IMR-90 (cell line): ENCODE measurements at regions not wholly inside any gene's neighbourhood (a gene's known extent, or its start where the extent isn't known, plus 50 kb on each side); places are given as distances from the start of the nearest gene placed in this dataset.

Source experiments
- ATAC-seq: fragments of 200-7000 bp; cut with Tn5 transposase; 2 replicates; pipeline ENCODE4 v1.9.1; 2020; ENCODE audit warnings: low read depth, mild to moderate bottlenecking, moderate library complexity
- BruUV-seq: library from RNA; stranded (reverse); fragments of 400-500 nt; replicated peaks from 2 replicates; lab custom pipeline; 2021; lab: Mats Ljungman, UMichigan
- CTCF ChIA-PET: fragments of 300-600 bp; formaldehyde crosslinking; extraction: SDS; loops from one replicate; lab custom pipeline; 2021; ENCODE audit warnings: antibody characterized with exemption; lab: Yijun Ruan, JAX
- POLR2A ChIA-PET: fragments of 300-600 bp; sonication (Branson Sonifier 250); formaldehyde crosslinking; loops from one replicate; lab custom pipeline; 2022; ENCODE audit warnings: antibody characterized with exemption; ENCODE audit not compliant: unreplicated experiment; lab: Charles Lee
- DNase-seq: peaks from one replicate; pipeline ENCODE4 v3.0.0; 2013
- H2AFZ ChIP-seq: replicated peaks from 2 replicates; pipeline ENCODE3; 2013; ENCODE audit warnings: low read length, mild to moderate bottlenecking; ENCODE audit not compliant: poor library complexity
- H2AK5ac ChIP-seq: 2 replicates; pipeline ENCODE4 v1.6.1; 2013; ENCODE audit warnings: low read depth, low read length, inconsistent platforms
- H2AK9ac ChIP-seq: replicated peaks from 2 replicates; pipeline ENCODE3; 2013; ENCODE audit warnings: mild to moderate bottlenecking, low read depth, low read length, moderate library complexity; ENCODE audit not compliant: poor library complexity
- H2BK120ac ChIP-seq: 2 replicates; pipeline ENCODE4 v1.6.1; 2013; ENCODE audit warnings: low read depth, low read length, inconsistent platforms
- H2BK15ac ChIP-seq: 3 replicates; pipeline ENCODE4 v1.6.1; 2013; ENCODE audit warnings: low read depth, low read length, inconsistent platforms
- H2BK20ac ChIP-seq: 2 replicates; pipeline ENCODE4 v1.6.1; 2013; ENCODE audit warnings: low read depth, mild to moderate bottlenecking, inconsistent platforms, low read length, moderate library complexity
- H2BK5ac ChIP-seq: 2 replicates; pipeline ENCODE4 v1.6.1; 2013; ENCODE audit warnings: mild to moderate bottlenecking, low read depth, low read length, inconsistent platforms; ENCODE audit not compliant: poor library complexity, severe bottlenecking
- H3K14ac ChIP-seq: replicated peaks from 2 replicates; pipeline ENCODE4 v1.6.1; 2013; ENCODE audit warnings: low read depth, low read length, inconsistent platforms
- H3K18ac ChIP-seq: 2 replicates; pipeline ENCODE4 v1.6.1; 2013; ENCODE audit warnings: low read depth, low read length, control low read depth
- H3K23ac ChIP-seq: 2 replicates; pipeline ENCODE4 v1.6.1; 2013; ENCODE audit warnings: low read depth, low read length, inconsistent platforms
- H3K27ac ChIP-seq: 2 replicates; pipeline ENCODE4 v1.5.1; 2013; ENCODE audit warnings: mild to moderate bottlenecking, control low read depth, low read length; ENCODE audit not compliant: insufficient read depth
- H3K27me3 ChIP-seq: 2 replicates; pipeline ENCODE4 v1.6.1; 2013; ENCODE audit warnings: low read length; ENCODE audit not compliant: control insufficient read depth, insufficient read depth
- H3K36me3 ChIP-seq: 2 replicates; pipeline ENCODE4 v1.6.1; 2013; ENCODE audit warnings: low read length, mixed read lengths; ENCODE audit not compliant: control insufficient read depth, insufficient read depth
- H3K4ac ChIP-seq: 2 replicates; pipeline ENCODE4 v1.6.1; 2013; ENCODE audit warnings: low read depth, low read length, inconsistent platforms
- H3K4me1 ChIP-seq: 2 replicates; pipeline ENCODE4 v1.6.1; 2013; ENCODE audit warnings: low read length, mixed read lengths; ENCODE audit not compliant: control insufficient read depth, insufficient read depth
- H3K4me2 ChIP-seq: 2 replicates; pipeline ENCODE4 v1.6.1; 2013; ENCODE audit warnings: low read depth, mild to moderate bottlenecking, control low read depth, low read length, moderate library complexity
- H3K4me3 ChIP-seq: 2 replicates; pipeline ENCODE4 v1.5.1; 2013; ENCODE audit warnings: low read depth, mild to moderate bottlenecking, control low read depth, low read length, moderate library complexity; ENCODE audit not compliant: insufficient read depth
- H3K56ac ChIP-seq: 2 replicates; pipeline ENCODE4 v1.6.1; 2013; ENCODE audit warnings: low read length, inconsistent platforms; ENCODE audit not compliant: insufficient read depth; ENCODE audit errors: extremely low read depth
- H3K79me1 ChIP-seq, 2 experiments: 2 replicates each; pipeline ENCODE4 v1.6.1; 2013; ENCODE audit warnings: low read length in 2 of 2, inconsistent platforms in 1 of 2, low read depth in 1 of 2
- H3K9ac ChIP-seq: 2 replicates; pipeline ENCODE4 v1.6.1; 2013; ENCODE audit warnings: low read depth, low read length, control low read depth
- H3K9me1 ChIP-seq: 2 replicates; pipeline ENCODE4 v1.6.1; 2013; ENCODE audit warnings: low read length, inconsistent platforms; ENCODE audit not compliant: insufficient read depth
- H3K9me3 ChIP-seq: 2 replicates; pipeline ENCODE4 v1.6.1; 2013; ENCODE audit warnings: low read length; ENCODE audit not compliant: control insufficient read depth, insufficient read depth
- H4K20me1 ChIP-seq: 2 replicates; pipeline ENCODE4 v1.6.1; 2013; ENCODE audit warnings: low read length, inconsistent platforms; ENCODE audit not compliant: insufficient read depth
- H4K5ac ChIP-seq: 2 replicates; pipeline ENCODE4 v1.6.1; 2013; ENCODE audit warnings: mild to moderate bottlenecking, low read depth, low read length, control low read depth
- H4K8ac ChIP-seq, 2 experiments: 2 replicates each; pipeline ENCODE4 v1.6.1; 2013; ENCODE audit warnings: low read depth in 2 of 2, low read length in 2 of 2, control low read depth in 1 of 2, inconsistent platforms in 1 of 2
- H4K91ac ChIP-seq: 2 replicates; pipeline ENCODE4 v1.6.1; 2013; ENCODE audit warnings: low read depth, low read length, inconsistent platforms; ENCODE audit not compliant: insufficient read depth
- CEBPB ChIP-seq: IDR thresholded peaks from 2 replicates; pipeline ENCODE4 v1.6.1; 2012; ENCODE audit warnings: low read depth, low read length, improper control_type of control experiment
- ELK1 ChIP-seq: fragments of 150-350 bp; IDR thresholded peaks from 2 replicates; pipeline ENCODE4 v1.6.1; 2016; ENCODE audit warnings: low read depth, mild to moderate bottlenecking, low read length, moderate library complexity, borderline replicate concordance
- MAFK ChIP-seq: IDR thresholded peaks from 2 replicates; pipeline ENCODE4 v1.6.1; 2012; ENCODE audit warnings: low read depth, low read length, improper control_type of control experiment
- MXI1 ChIP-seq: IDR thresholded peaks from 2 replicates; pipeline ENCODE4 v1.6.1; 2012; ENCODE audit warnings: low read depth, mild to moderate bottlenecking, low read length, moderate library complexity, borderline replicate concordance
- NFE2L2 ChIP-seq: fragments of 150-350 bp; IDR thresholded peaks from 2 replicates; pipeline ENCODE4 v1.6.1; 2016; ENCODE audit warnings: low read depth, mild to moderate bottlenecking, low read length
- RAD21 ChIP-seq: IDR thresholded peaks from 2 replicates; pipeline ENCODE4 v1.6.1; 2012; ENCODE audit warnings: low read length, improper control_type of control experiment
- WGBS, 2 experiments: methylation state at CpG; one replicate each; pipeline versions ENCODE4 v1.1.5 to v1.1.7; 2013; ENCODE audit warnings: missing lambda C conversion rate in 2 of 2; ENCODE audit not compliant: insufficient read length in 1 of 2; ENCODE audit errors: extremely low coverage in 2 of 2; 5-methylcytosine and 5-hydroxymethylcytosine counted together
- dilution Hi-C: fragments of 300-500 bp; cut with HindIII; formaldehyde crosslinking; loops from one replicate; pipeline ENCODE4 v1.14.3; 2018; ENCODE audit warnings: low sequenced_read_pairs; ENCODE audit not compliant: unreplicated experiment
- in situ Hi-C: fragments of 300-500 bp; cut with MboI; formaldehyde crosslinking; loops from 3 replicates; pipeline ENCODE4 v1.14.3; 2019; ENCODE audit warnings: low sequenced_read_pairs, inconsistent platforms, mixed read lengths
- intact Hi-C: fragments of 100-400 bp; cut with micrococcal nuclease; formaldehyde crosslinking; loops from 2 replicates; pipeline ENCODE4 v1.10.0; 2022

DNA sequence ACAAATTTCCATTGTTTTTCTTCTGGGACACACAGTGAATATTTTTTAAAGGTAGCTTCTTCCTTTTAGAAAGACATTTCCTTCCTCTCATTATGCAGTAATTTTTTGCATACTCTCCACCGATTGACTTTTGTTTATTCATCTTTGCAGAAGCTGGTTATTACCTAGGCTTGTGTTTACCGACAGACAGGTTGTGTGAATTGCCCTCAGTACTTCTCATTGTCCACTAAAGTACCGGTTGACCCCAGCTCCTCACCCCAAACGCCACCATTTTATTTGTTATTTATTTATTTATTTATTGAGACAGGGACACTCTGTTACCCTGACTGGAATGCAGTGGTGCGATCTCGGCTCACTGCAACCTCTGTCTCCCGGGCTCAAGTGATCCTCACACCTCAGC is 63.4 kb upstream of the MYL2 start:
- H3K27ac ChIP-seq: no peak overlapping the region
- DNase-seq (no peak), ATAC-seq (no peak)
- no peaks in the 10 kb centered on the region for H3K79me1 ChIP-seq
- H3K4me1 ChIP-seq: no peaks in the 10 kb centered on the region
- no peaks in the 10 kb centered on the region for H3K36me3 ChIP-seq
- in situ Hi-C loops (no loop called here), intact Hi-C loops (no loop called here), dilution Hi-C loops (no loop called here)
- no peak overlapping the region for H3K9ac ChIP-seq
- POLR2A ChIA-PET: no interaction called here
- H3K23ac ChIP-seq: no peak overlapping the region
- H3K4me3 ChIP-seq: no peak overlapping the region
- 80% methylated on average over 1 of the region's 7 CpGs; no CpG with 5 or more reads in 1 of the 2 experiments for WGBS, 2 experiments
- H2AK9ac ChIP-seq: no peak overlapping the region
- no peak overlapping the region for H3K56ac ChIP-seq
- no peak overlapping the region for H2AFZ ChIP-seq
- no peaks in the 10 kb centered on the region for H3K9me3 ChIP-seq
- no peak overlapping the region for H4K5ac ChIP-seq
- no peak overlapping the region for H4K8ac ChIP-seq
- H3K4ac ChIP-seq: no peak overlapping the region
- H2BK120ac ChIP-seq: no peak overlapping the region
- no peaks in the 10 kb centered on the region for H4K20me1 ChIP-seq
- H2BK15ac ChIP-seq: no peak overlapping the region
- H3K4me2 ChIP-seq: no peak overlapping the region
- H4K91ac ChIP-seq: no peak overlapping the region
- CTCF ChIA-PET: no interaction called here
- no peak overlapping the region for H2AK5ac ChIP-seq
- no peaks in the 10 kb centered on the region for H3K9me1 ChIP-seq
- BruUV-seq: no TSS peak
- TF ChIP-seq MXI1: no peak
- no peak for TF ChIP-seq RAD21
- no peak for TF ChIP-seq MAFK
- no peak for TF ChIP-seq NFE2L2
- no peak for TF ChIP-seq CEBPB
- TF ChIP-seq ELK1: no peak
- H2BK5ac ChIP-seq: no peak overlapping the region
- H2BK20ac ChIP-seq: no peak overlapping the region
- no peak overlapping the region for H3K14ac ChIP-seq
- no peaks in the 10 kb centered on the region for H3K27me3 ChIP-seq
- H3K18ac ChIP-seq: no peak overlapping the region
